HS-5 (cell line): ENCODE measurements at regions not wholly inside any gene's neighbourhood (a gene's known extent, or its start where the extent isn't known, plus 50 kb on each side); places are given as distances from the start of the nearest gene placed in this dataset.
"Not testable (repeated sequence)": the region's sequence is repeated elsewhere in the genome, so short reads cannot be mapped to it uniquely, and the experiment has no call there.

ENCODE experiments used
- DNase-seq: peaks from one replicate; pipeline ENCODE4 v3.0.0-alpha.2; 2012; ENCODE audit warnings: low read depth

- DNase-seq = no peak
Observed at GRCh38 chr3:110391640-110392395, 679.8 kb upstream of the NECTIN3 start.

GRCh38 chr3:110393941-110394340 lies 677.7 kb upstream of the NECTIN3 start:
- no peak for DNase-seq

DNA sequence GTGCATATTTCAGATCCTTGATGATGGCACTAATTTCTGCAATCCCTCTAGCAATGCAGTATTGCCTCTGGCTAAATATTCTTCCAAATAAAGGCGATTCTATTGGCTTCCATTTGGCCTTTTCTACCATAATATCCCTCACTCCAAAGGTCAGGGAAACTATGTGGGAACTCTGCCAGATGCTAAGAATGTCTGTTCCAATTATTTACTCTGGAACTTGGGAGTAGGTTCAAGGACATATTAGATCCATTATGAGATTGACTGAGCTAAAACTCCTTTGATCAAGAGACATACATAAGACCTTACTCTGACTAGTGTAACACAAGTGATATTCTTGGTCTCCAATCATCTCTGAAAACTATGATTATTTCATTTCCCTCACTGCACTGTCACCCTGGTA lies 674.5 kb upstream of the NECTIN3 start:
- DNase-seq = no peak

DNA sequence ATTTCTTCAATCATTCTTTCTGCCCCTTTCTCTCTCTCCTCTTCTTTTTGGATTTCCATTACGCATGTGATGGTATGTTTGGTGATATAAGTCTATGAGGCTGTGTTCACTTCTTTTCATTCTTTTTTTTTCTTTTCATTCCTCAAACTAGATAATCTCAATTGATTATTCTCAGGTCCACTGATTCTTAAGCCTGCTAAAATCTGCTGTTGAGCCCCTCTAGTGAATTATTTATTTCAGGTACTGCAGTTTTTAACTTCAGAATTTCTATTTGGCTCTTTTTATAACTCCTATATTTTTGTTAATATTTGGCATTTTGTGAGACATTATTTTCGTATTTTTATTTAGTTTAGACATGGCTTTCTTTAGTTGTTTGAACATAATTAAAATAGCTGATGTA lies 671.3 kb upstream of the NECTIN3 start:
- no peak for DNase-seq

DNA sequence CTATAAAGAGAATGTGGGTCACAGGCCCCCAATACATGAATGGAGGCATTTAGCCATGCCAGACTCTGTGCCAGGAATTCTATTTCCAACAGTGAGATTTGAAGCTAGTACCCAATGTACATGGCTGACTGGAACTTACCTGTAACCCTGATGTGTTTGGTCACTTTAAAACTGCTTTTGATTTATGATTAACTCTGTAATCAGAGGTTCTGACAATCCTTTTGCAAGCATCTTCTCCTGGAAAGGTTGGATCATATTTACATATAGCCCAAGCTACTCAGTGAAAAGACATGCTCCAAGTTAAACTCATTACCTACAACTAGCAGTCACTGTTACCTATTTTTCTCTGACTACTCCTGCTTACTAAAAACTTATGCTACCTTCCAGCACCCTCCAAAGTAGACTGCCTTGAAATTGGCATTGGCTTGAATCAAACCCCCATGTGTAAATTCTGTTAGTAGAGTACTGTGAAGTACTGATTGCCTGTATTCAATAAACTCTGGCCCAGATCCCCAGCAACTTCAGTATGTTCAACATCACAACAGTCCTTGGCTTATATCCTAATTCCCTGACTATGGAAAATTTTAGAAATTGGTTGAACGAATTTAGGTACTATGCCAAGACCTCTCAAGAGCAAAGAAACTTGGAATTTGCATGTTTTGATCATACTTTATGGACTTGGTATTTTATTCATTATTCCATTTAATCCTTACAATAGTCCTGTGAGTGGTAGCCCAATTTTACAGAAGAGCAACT lies 665.6 kb upstream of the NECTIN3 start:
- no peak for DNase-seq

DNA sequence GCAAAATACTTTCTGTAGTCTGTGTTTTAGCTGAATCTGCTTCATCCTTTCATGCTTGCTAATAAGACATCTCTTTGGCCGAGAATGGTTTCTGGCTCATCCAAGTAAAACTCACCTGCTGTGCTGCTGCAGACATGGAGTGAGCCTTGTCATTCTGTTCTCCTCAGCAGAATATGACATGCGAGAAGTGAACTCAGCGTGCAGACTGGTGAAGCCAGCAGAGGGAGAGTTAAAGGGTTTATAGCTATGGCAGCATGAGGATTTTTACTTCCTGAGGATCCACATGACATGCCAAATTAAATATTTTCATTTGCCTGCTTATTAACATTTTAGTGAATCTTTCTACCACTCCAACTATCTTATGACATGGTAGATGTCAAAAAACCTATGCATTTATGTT lies 658.4 kb upstream of the NECTIN3 start:
- DNase-seq = no peak

DNA sequence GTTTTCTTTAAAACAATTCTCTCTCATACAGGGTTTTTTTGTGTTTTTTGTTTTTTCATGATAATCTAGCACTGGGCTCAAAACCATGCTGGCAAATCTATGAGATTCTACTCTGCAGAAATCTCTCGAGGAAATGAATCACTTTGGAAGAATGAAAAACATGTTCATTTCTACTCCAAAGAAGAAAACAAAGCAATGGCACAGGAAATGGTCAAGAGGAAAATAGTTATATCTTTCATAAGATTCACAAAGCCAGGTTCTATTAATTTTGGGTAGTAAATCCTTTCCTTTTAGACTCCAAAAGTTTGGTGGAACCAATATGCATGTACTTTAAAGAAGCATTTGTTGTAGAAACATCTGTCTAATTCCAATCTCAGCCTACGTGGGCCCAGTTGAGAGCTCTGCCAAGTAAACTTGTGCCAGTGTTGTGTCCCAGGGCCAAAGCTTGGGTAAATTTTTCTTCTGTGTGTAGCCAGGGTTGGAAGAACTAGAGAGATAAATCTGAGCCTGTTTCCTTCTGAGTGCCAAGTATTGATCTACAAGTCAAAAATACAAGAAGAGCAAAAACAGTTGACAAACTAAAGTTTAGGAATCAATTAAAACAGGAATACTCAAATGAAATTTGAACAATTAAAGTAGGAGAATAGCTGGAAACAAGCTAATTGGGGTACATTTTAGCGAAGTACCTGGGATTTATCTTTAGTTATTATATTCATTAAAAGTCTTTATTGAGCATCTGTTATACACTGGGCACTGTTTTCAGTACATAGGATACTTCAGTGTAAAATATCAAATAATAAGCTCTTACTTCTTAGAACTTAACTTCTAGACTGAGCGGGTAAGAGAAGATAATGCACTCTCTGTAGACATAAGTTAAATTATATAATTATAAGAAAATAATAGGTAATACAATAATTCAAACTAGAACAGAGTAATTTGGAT lies 657.5 kb upstream of the NECTIN3 start:
- peak; percentile 74 for DNase-seq

GRCh38 chr3:110414855-110415254 lies 656.8 kb upstream of the NECTIN3 start:
- DNase-seq = peak; percentile 69

GRCh38 chr3:110419096-110419495 lies 652.5 kb upstream of the NECTIN3 start:
- peak; percentile 8 for DNase-seq

DNA sequence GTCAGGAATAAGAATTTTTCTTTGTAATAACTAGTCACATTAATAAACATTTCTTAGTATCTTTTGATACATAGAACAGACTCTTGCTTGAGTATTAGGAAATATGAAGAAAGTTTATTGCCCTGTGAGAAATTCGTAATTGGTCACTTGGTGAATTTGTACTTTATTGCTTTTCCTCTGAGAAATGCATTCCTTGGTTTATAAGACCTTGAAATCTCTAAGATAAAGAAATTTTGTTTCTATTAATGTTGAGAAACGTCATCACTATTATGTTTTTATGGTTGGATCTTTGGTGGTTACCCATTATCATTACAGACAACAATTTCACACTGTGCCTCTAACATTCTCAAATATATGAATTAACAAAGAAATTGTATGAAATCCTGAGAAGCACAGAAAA lies 652.0 kb upstream of the NECTIN3 start:
- DNase-seq = peak; percentile 8

GRCh38 chr3:110420158-110420641 lies 651.4 kb upstream of the NECTIN3 start:
- peak; percentile 93 for DNase-seq

GRCh38 chr3:110423276-110423675 lies 648.3 kb upstream of the NECTIN3 start:
- no peak for DNase-seq

GRCh38 chr3:110430146-110430545 lies 641.5 kb upstream of the NECTIN3 start:
- DNase-seq = no peak

- no peak for DNase-seq
Observed at GRCh38 chr3:110436209-110436608, 635.4 kb upstream of the NECTIN3 start.

DNA sequence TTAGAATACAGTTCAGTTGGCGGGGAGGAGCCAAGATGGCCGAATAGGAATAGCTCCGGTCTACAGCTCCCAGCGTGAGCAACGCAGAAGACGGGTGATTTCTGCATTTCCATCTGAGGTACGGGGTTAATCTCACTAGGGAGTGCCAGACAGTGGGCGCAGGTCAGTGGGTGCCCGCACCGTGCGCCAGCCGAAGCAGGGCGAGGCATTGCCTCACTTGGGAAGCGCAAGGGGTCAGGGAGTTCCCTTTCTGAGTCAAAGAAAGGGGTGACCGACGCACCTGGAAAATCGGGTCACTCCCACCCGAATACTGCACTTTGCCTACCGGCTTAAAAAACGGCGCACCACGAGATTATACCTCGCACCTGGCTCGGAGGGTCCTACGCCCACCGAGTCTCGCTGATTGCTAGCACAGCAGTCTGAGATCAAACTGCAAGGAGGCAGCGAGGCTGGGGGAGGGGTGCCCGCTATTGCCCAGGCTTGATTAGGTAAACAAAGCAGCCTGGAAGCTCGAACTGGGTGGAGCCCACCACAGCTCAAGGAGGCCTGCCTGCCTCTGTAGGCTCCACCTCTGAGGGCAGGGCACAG lies 631.5 kb upstream of the NECTIN3 start:
- DNase-seq = not testable (repeated sequence)

- DNase-seq = no peak
Observed at GRCh38 chr3:110454066-110454465, 617.5 kb upstream of the NECTIN3 start.

GRCh38 chr3:110456001-110456400 lies 615.6 kb upstream of the NECTIN3 start:
- no peak for DNase-seq

- DNase-seq = no peak
Observed at GRCh38 chr3:110456438-110457138, 615.0 kb upstream of the NECTIN3 start.

DNA sequence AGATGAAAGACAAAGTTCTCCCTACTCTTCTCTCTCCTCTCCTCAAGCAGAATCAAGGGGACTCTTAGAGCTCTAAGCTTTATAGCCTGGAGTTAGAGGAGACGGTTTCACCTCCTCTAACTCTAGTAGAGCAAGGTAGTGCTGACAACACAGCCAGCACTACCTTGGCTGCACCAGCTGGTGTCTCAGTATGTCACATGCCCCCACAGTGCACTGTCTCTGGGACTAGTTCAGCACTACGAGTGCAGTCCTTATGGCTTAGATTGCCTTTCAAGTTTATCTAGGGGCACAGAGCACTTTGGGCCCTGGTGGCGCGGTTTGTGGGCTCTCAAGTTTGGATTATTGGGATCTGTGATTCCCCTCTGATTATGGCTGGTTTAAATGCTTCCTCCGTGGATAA lies 614.1 kb upstream of the NECTIN3 start:
- DNase-seq = no peak

DNA sequence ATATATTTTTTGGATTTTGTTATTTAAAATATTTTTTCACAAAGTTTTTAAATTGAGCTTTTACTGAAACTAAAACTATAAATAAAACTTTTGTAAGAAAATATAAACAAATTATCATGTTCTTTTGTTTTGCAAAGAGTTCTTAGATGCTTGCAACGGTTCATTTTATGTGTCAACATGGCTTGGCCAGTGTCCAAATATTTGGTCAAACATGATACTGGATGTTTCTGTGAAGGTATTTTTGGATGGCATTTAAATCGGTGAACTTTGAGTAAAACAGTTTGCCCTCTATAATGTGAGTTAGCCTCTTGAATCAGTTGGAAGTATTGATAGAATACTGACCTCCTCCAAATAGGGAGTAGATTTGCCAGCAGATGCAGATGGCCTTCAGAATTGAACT lies 612.6 kb upstream of the NECTIN3 start:
- no peak for DNase-seq

DNA sequence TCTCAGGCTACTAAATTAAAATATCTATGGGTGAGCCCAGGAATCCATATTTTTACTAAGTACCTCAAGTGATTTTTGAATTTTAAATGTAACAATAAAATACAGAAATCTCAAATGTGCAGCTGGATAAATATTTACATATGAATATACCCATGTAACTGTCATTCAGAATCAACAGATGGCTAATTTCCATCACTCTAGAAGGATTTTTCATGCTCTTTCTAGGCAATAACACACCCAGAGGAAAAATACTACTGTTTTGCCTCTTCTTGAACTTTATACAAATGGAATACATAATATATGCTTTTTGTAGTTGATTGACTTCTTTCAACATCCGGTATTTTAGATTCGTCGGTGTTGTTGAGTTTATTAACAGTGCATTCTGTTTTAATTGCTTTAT lies 601.3 kb upstream of the NECTIN3 start:
- DNase-seq = no peak
